ENCODE measurements at regions not wholly inside any gene's neighbourhood (a gene's known extent, or its start where the extent isn't known, plus 50 kb on each side); places are given as distances from the start of the nearest gene placed in this dataset.

- Histone ChIP-seq H3K9me3 (ENCODE audit: low read length) (no peaks in the 10 kb centered on the region), H3K27me3 (ENCODE audit: control insufficient read depth in 1 of 2, insufficient read depth in 2 of 2, low read length in 2 of 2) (no peaks in the 10 kb centered on the region), H3K9ac (ENCODE audit: insufficient read depth, low read depth, low read length) (no peak overlapping the region), H2AFZ (ENCODE audit: low read length) (no peak overlapping the region), H3K79me2 (ENCODE audit: insufficient read depth, low read length) (no peaks in the 10 kb centered on the region), H3K27ac (ENCODE audit: extremely low read length, insufficient read depth, low read length) (no peak overlapping the region), H3K36me3 (replicated peaks in 1 of 2; ENCODE audit: control insufficient read depth in 1 of 2, insufficient read depth in 2 of 2, low read length in 2 of 2) (no peaks in the 10 kb centered on the region), H3K4me1 (ENCODE audit: insufficient read depth, low read length) (no peaks in the 10 kb centered on the region), H4K20me1 (ENCODE audit: insufficient read depth, low read length) (no peaks in the 10 kb centered on the region), H3K4me3 (replicated peaks in 1 of 3; ENCODE audit: insufficient read depth in 1 of 3, low read depth in 2 of 3, low read length in 3 of 3) (no peak overlapping the region), H3K4me2 (ENCODE audit: low read depth, low read length) (no peak overlapping the region)
- FAIRE-seq (no peak), DNase-seq (ENCODE audit: low spot score) (no peak), ATAC-seq (no peak)
- intact Hi-C loops (cut with micrococcal nuclease; ENCODE audit: unreplicated experiment) (no loop called here), in situ Hi-C loops (cut with HindIII; ENCODE audit: extremely low pct_ligation_motif_present, low pct_unique_long_range_greater_than_20kb) (no loop called here)
- POLR2A ChIA-PET: no interaction called here
- no TSS peak for BruUV-seq (replicated peaks)
- no peak for TF ChIP-seq EZH2 (conservative IDR thresholded peaks at IDR 0.05; ENCODE audit: low read depth, low read length)
- no peak for TF ChIP-seq CBX2 (IDR thresholded peaks at IDR 0.05; ENCODE audit: low read depth, low read length)
- no peak for TF ChIP-seq CBX2 (CRISPR knock-in tag; IDR thresholded peaks at IDR 0.05; ENCODE audit: low read depth)
- TF ChIP-seq HOXA3 (CRISPR knock-in tag; IDR thresholded peaks at IDR 0.05): no peak
- TF ChIP-seq CSRNP1 (CRISPR knock-in tag; IDR thresholded peaks at IDR 0.05): no peak
- TF ChIP-seq FIP1L1 (IDR thresholded peaks at IDR 0.05; ENCODE audit: borderline replicate concordance, insufficient read depth, low read depth, low read length): no peak
- TF ChIP-seq ZNF670 (CRISPR knock-in tag; IDR thresholded peaks at IDR 0.05; ENCODE audit: borderline replicate concordance): no peak
- TF ChIP-seq ARID2 (CRISPR knock-in tag; IDR thresholded peaks at IDR 0.05; ENCODE audit: borderline replicate concordance): no peak
- no peak for TF ChIP-seq ZMYM2 (CRISPR knock-in tag; IDR thresholded peaks at IDR 0.05)
- TF ChIP-seq ZSCAN20 (CRISPR knock-in tag; IDR thresholded peaks at IDR 0.05; ENCODE audit: borderline replicate concordance): no peak
- TF ChIP-seq IRF2 (CRISPR knock-in tag; IDR thresholded peaks at IDR 0.05): no peak
- no peak for TF ChIP-seq ZNF430 (CRISPR knock-in tag; IDR thresholded peaks at IDR 0.05)
- TF ChIP-seq SMYD3 (CRISPR knock-in tag; IDR thresholded peaks at IDR 0.05): no peak
- no peak for TF ChIP-seq ZSCAN31 (CRISPR knock-in tag; IDR thresholded peaks at IDR 0.05; ENCODE audit: low read depth)
- TF ChIP-seq ZNF724P (CRISPR knock-in tag; IDR thresholded peaks at IDR 0.05; ENCODE audit: borderline replicate concordance): no peak
- no peak for TF ChIP-seq YY1 (IDR thresholded peaks at IDR 0.05; ENCODE audit: insufficient read depth, insufficient replicate concordance, low read depth, low read length)
- TF ChIP-seq ZNF629 (CRISPR knock-in tag; conservative IDR thresholded peaks at IDR 0.05): no peak
- CTCF ChIA-PET (ENCODE audit: low intra/inter-chr PET ratio, low total read pairs): no interaction called here
- 12% methylated on average over 6 of the region's 6 CpGs for WGBS (ENCODE audit: low lambda C conversion rate)
Observed at GRCh38 chr20:11766961-11767360, 150.7 kb upstream of the BTBD3 start.
